ENCODE measurements at regions not wholly inside any gene's neighbourhood (a gene's known extent, or its start where the extent isn't known, plus 50 kb on each side); places are given as distances from the start of the nearest gene placed in this dataset.

GRCh38 chr7:25624051-25624450 is 395.8 kb upstream of the NPVF start:
- TF ChIP-seq CTCF (IDR thresholded peaks at IDR 0.05) = no peak
- no peak for TF ChIP-seq POLR2A (IDR thresholded peaks at IDR 0.05)

All from Peyer's patch (tissue), 4 donors.